ENCODE measurements at regions not wholly inside any gene's neighbourhood (a gene's known extent, or its start where the extent isn't known, plus 50 kb on each side); places are given as distances from the start of the nearest gene placed in this dataset.
"Not testable (repeated sequence)": the region's sequence is repeated elsewhere in the genome, so short reads cannot be mapped to it uniquely, and the experiment has no call there.

GRCh38 chr1:3992746-3993145 is 92.7 kb upstream of the C1orf174 start:
- DNase-seq = no peak

- no peak for DNase-seq
These were observed 93.7 kb upstream of the C1orf174 start for GRCh38 chr1:3993619-3994375.

GRCh38 chr1:3995141-3995780 is 95.2 kb upstream of the C1orf174 start:
- DNase-seq = no peak

- DNase-seq = no peak
These were observed 97.0 kb upstream of the C1orf174 start for GRCh38 chr1:3996846-3997705.

- no peak for DNase-seq
These were observed 98.0 kb upstream of the C1orf174 start for GRCh38 chr1:3998086-3998485.

GRCh38 chr1:3999514-3999913 is 99.4 kb upstream of the C1orf174 start:
- not testable (repeated sequence) for DNase-seq

- no peak for DNase-seq
These were observed 100.1 kb upstream of the C1orf174 start for GRCh38 chr1:3999941-4000735.

- DNase-seq = no peak
These were observed 100.8 kb upstream of the C1orf174 start for GRCh38 chr1:4000811-4001251.

- no peak for DNase-seq
These were observed 101.4 kb upstream of the C1orf174 start for GRCh38 chr1:4001461-4001860.

GRCh38 chr1:4002061-4002521 is 102.0 kb upstream of the C1orf174 start:
- no peak for DNase-seq

GRCh38 chr1:4002741-4003140 is 102.7 kb upstream of the C1orf174 start:
- DNase-seq = no peak

GRCh38 chr1:4003846-4004505 is 103.9 kb upstream of the C1orf174 start:
- no peak for DNase-seq

- no peak for DNase-seq
These were observed 104.8 kb upstream of the C1orf174 start for GRCh38 chr1:4004635-4005430.

- no peak for DNase-seq
These were observed 105.4 kb upstream of the C1orf174 start for GRCh38 chr1:4005431-4005830.

GRCh38 chr1:4006676-4007374 is 106.8 kb upstream of the C1orf174 start:
- no peak for DNase-seq

- DNase-seq = no peak
These were observed 110.2 kb upstream of the C1orf174 start for GRCh38 chr1:4010284-4010683.

GRCh38 chr1:4010814-4011605 is 110.9 kb upstream of the C1orf174 start:
- DNase-seq = no peak

GRCh38 chr1:4016351-4017130 is 116.5 kb upstream of the C1orf174 start:
- DNase-seq = no peak

All from DMS53 (cell line).